ENCODE measurements at regions not wholly inside any gene's neighbourhood (a gene's known extent, or its start where the extent isn't known, plus 50 kb on each side); places are given as distances from the start of the nearest gene placed in this dataset.

DNA sequence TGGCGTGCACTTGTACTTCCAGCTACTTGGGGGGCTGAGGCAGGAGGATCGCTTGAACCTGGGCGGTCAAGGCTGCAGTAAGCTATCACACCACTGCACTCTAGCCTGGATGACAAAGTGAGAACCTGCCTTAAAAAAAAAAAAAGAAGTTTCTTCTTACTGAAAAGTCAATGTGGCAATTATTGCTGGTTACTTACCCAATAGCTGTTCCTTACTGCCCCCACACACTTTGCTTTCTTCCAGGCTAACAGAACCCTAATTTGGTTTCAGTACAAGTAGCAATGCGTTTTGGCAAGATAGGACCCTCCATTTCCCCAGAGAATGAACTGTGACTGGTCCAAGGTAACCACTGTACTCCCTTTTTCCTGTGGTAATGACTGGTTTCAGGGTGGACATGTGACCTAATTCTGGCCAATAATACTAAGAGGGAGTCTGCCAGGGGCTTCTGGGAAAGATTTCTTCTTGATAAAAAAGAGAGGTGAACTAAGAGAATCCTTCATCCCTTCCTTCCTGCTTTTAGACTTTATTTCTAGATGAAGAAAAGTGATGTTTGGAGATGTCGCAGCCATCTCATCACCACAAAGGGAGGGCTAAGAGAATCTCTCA, 58.8 kb upstream of the MSI2 start:
- TF ChIP-seq POLR2A (IDR thresholded peaks at IDR 0.05) (no peak), CTCF (IDR thresholded peaks at IDR 0.05) (no peak), POLR2AphosphoS5 (IDR thresholded peaks at IDR 0.05) (no peak)

Measured in breast epithelium (tissue), 3 donors.